ENCODE measurements at regions not wholly inside any gene's neighbourhood (a gene's known extent, or its start where the extent isn't known, plus 50 kb on each side); places are given as distances from the start of the nearest gene placed in this dataset.

GRCh38 chr5:53749621-53750020, 189.2 kb downstream of the NDUFS4 start:
- TF ChIP-seq CTCF (IDR thresholded peaks at IDR 0.05; ENCODE audit: control extremely low read depth in 1 of 3, insufficient read depth in 1 of 3, low read depth in 1 of 3, low read length in 3 of 3) (no peak), ATF2 (IDR thresholded peaks at IDR 0.05; ENCODE audit: low read length) (no peak), CBX8 (IDR thresholded peaks at IDR 0.05; ENCODE audit: borderline replicate concordance, low read depth, low read length) (no peak), EZH2 (IDR thresholded peaks at IDR 0.05; ENCODE audit: low read depth, low read length, severe bottlenecking) (no peak), SIN3A (conservative IDR thresholded peaks at IDR 0.05 in 1 of 2, IDR thresholded peaks at IDR 0.05 in 1 of 2; ENCODE audit: low read depth in 1 of 2, low read length in 2 of 2) (no peak), SP2 (IDR thresholded peaks at IDR 0.05; ENCODE audit: low read length) (no peak), KDM5A (IDR thresholded peaks at IDR 0.05; ENCODE audit: low read length) (no peak), SUZ12 (IDR thresholded peaks at IDR 0.05; ENCODE audit: low read length) (no peak), ATF3 (IDR thresholded peaks at IDR 0.05; ENCODE audit: insufficient read depth, low read depth, low read length) (no peak), KDM4A (IDR thresholded peaks at IDR 0.05; ENCODE audit: low read depth, low read length, severe bottlenecking) (no peak), GABPA (IDR thresholded peaks at IDR 0.05; ENCODE audit: borderline replicate concordance, insufficient read depth, low read length) (no peak)
